Endothelial cell of umbilical vein (primary cell): ENCODE measurements at regions not wholly inside any gene's neighbourhood (a gene's known extent, or its start where the extent isn't known, plus 50 kb on each side); places are given as distances from the start of the nearest gene placed in this dataset.

Source experiments
- BruUV-seq: library from RNA; stranded (reverse); fragments of 400-500 nt; replicated peaks from 2 replicates; lab custom pipeline; 2021; lab: Mats Ljungman, UMichigan
- CTCF ChIA-PET: fragments of 300-600, 350-600 bp; sonication (Branson Sonifier 250); formaldehyde crosslinking; loops from one replicate; lab custom pipeline; 2021; ENCODE audit warnings: antibody characterized with exemption, inconsistent platforms; lab: Charles Lee
- POLR2A ChIA-PET: fragments of 300-600, 350-600 bp; sonication (Branson Sonifier 250); formaldehyde crosslinking; loops from one replicate; lab custom pipeline; 2021; ENCODE audit warnings: antibody characterized with exemption, inconsistent platforms; lab: Charles Lee
- DNase-seq: peaks from one replicate; pipeline ENCODE4 v3.0.0-alpha.2; 2011; ENCODE audit warnings: low read depth, low spot score
- FAIRE-seq: peaks from 2 replicates; lab custom pipeline; 2011; peaks lifted over from hg19 to GRCh38; lab: Jason Lieb, UNC
- H2AFZ ChIP-seq: 2 replicates; pipeline ENCODE4 v1.6.0; 2012; ENCODE audit warnings: low read depth, low read length, control low read depth, inconsistent platforms
- H3K27ac ChIP-seq: 2 replicates; pipeline ENCODE4 v1.5.1; 2011; ENCODE audit warnings: low read depth, mild to moderate bottlenecking, control low read depth, low read length, moderate library complexity; ENCODE audit not compliant: insufficient read depth
- H3K27me3 ChIP-seq, 2 experiments: 2 replicates each; pipeline versions ENCODE4 v1.6.0 to v1.6.1; 2011; ENCODE audit warnings: low read length in 2 of 2, mixed read lengths in 1 of 2; ENCODE audit not compliant: control insufficient read depth in 2 of 2, insufficient read depth in 2 of 2
- H3K36me3 ChIP-seq, 2 experiments: 2 replicates in 1 of 2; 3 replicates in 1 of 2; pipeline ENCODE4 v1.5.1; 2011; ENCODE audit warnings: low read length in 2 of 2, mild to moderate bottlenecking in 1 of 2, moderate library complexity in 1 of 2; ENCODE audit not compliant: control insufficient read depth in 2 of 2, insufficient read depth in 2 of 2; ENCODE audit errors: extremely low read depth in 1 of 2
- H3K4me1 ChIP-seq: 3 replicates; pipeline ENCODE4 v1.5.1; 2011; ENCODE audit warnings: mild to moderate bottlenecking, low read length; ENCODE audit not compliant: control insufficient read depth, insufficient read depth; ENCODE audit errors: extremely low read depth
- H3K4me2 ChIP-seq: 2 replicates; pipeline ENCODE4 v1.6.1; 2011; ENCODE audit warnings: low read length, control low read depth, mixed read lengths; ENCODE audit not compliant: insufficient read depth
- H3K4me3 ChIP-seq, 3 experiments: fragments of 200-600 bp in 1 of 3; sonication (generic), shearing (Covaris generic) in 1 of 3; replicated peaks in 1 of 3; 2 replicates each; pipeline ENCODE4 v1.5.1; 2011 to 2016; ENCODE audit warnings: control low read depth in 3 of 3, low read length in 3 of 3, mild to moderate bottlenecking in 2 of 3, inconsistent platforms in 1 of 3, low read depth in 1 of 3, moderate library complexity in 1 of 3; ENCODE audit not compliant: insufficient read depth in 1 of 3
- H3K79me2 ChIP-seq: 2 replicates; pipeline ENCODE4 v1.6.0; 2012; ENCODE audit warnings: low read length, inconsistent platforms; ENCODE audit not compliant: control insufficient read depth, insufficient read depth
- H3K9ac ChIP-seq: replicated peaks from 2 replicates; pipeline ENCODE3; 2011; ENCODE audit warnings: low read length, control low read depth; ENCODE audit not compliant: insufficient read depth; ENCODE audit errors: extremely low read depth
- H3K9me1 ChIP-seq: replicated peaks from 3 replicates; pipeline ENCODE4 v1.6.0; 2011; ENCODE audit warnings: mild to moderate bottlenecking, low read length; ENCODE audit not compliant: control insufficient read depth, insufficient read depth; ENCODE audit errors: extremely low read depth
- H3K9me3 ChIP-seq: replicated peaks from 2 replicates; pipeline ENCODE4 v1.5.1; 2012; ENCODE audit warnings: low read length, inconsistent platforms; ENCODE audit not compliant: control insufficient read depth, insufficient read depth
- H4K20me1 ChIP-seq: replicated peaks from 2 replicates; pipeline ENCODE3; 2011; ENCODE audit warnings: mild to moderate bottlenecking, low read length; ENCODE audit not compliant: control insufficient read depth, insufficient read depth; ENCODE audit errors: extremely low read depth
- EZH2 ChIP-seq: IDR thresholded peaks from 2 replicates; pipeline ENCODE4 v1.6.1; 2012; ENCODE audit warnings: borderline replicate concordance, low read depth, mild to moderate bottlenecking, moderate library complexity, low read length, inconsistent platforms; ENCODE audit not compliant: severe bottlenecking
- FOS ChIP-seq: IDR thresholded peaks from 2 replicates; pipeline ENCODE4 v1.6.1; 2011; ENCODE audit warnings: mild to moderate bottlenecking, low read length, moderate library complexity, borderline replicate concordance; ENCODE audit not compliant: insufficient read depth
- GATA2 ChIP-seq: IDR thresholded peaks from 2 replicates; pipeline ENCODE4 v1.7.0; 2011; ENCODE audit warnings: low read depth, mild to moderate bottlenecking, moderate library complexity, mixed read lengths, low read length; ENCODE audit not compliant: insufficient read length, insufficient read depth
- JUN ChIP-seq: IDR thresholded peaks from 2 replicates; pipeline ENCODE4 v1.6.1; 2011; ENCODE audit warnings: borderline replicate concordance, low read depth; ENCODE audit not compliant: insufficient read length, insufficient read depth
- MYC ChIP-seq: IDR thresholded peaks from one replicate; pipeline ENCODE4 v1.6.1; 2011; ENCODE audit warnings: mild to moderate bottlenecking, low read depth, low read length
- POLR2A ChIP-seq: IDR thresholded peaks from 2 replicates; pipeline ENCODE4 v1.6.1; 2012; ENCODE audit warnings: low read depth, mild to moderate bottlenecking, control low read depth, low read length
- POLR2AphosphoS5 ChIP-seq: IDR thresholded peaks from 2 replicates; pipeline ENCODE4 v1.6.1; 2012; ENCODE audit warnings: low read depth, mild to moderate bottlenecking, control low read depth, low read length, moderate library complexity; ENCODE audit not compliant: insufficient read depth
- dilution Hi-C: fragments of 300-500 bp; cut with MboI; formaldehyde crosslinking; loops from one replicate; pipeline ENCODE4 v1.15.0; 2019; ENCODE audit warnings: low sequenced_read_pairs; ENCODE audit not compliant: extremely low pct_ligation_motif_present
- intact Hi-C: fragments of 100-400 bp; cut with micrococcal nuclease; formaldehyde crosslinking; loops from one replicate; pipeline ENCODE4 v1.10.0; 2022
- TF ChIP-seq, protein P1 (sequence below): IDR thresholded peaks from 2 replicates; pipeline ENCODE4 v1.6.1; 2011; ENCODE audit not compliant: insufficient read depth, insufficient read length
- TF ChIP-seq, protein P2 (sequence below), 2 donors: IDR thresholded peaks; 1 replicate in 1 of 2; 2 replicates in 1 of 2; pipeline ENCODE4 v1.5.1; 2011; ENCODE audit warnings: low read length in 2 of 2, mild to moderate bottlenecking in 2 of 2, moderate library complexity in 2 of 2, control low read depth in 1 of 2, inconsistent platforms in 1 of 2, low read depth in 1 of 2; ENCODE audit not compliant: insufficient read depth in 1 of 2; ENCODE audit errors: extremely low read depth in 1 of 2

DNA sequence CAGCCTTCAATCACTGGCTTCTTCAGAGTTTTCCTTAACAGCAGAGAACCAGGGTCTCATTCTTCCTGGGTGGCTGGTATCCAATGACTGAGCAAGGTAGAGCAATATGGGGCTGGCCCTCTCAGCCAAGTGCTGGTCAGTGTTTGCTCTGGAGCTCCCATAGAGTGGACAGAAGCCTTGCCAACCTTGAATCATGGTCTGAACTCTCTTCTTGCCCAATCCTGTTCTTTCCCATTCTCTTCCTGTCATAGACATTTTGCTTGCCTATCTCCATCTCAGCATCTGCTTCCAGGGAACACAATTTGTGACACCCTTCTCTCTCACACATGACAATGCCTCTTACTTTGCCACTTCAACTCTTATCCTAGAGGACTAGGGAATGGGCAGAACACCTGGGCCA is 245.6 kb upstream of the PEX5L start:
- Histone ChIP-seq H3K27ac (no peak overlapping the region), H3K9me1 (no peaks in the 10 kb centered on the region), H3K27me3 (no peaks in the 10 kb centered on the region), H3K4me2 (no peak overlapping the region), H3K36me3 (no peaks in the 10 kb centered on the region), H3K9ac (no peak overlapping the region), H3K4me1 (no peaks in the 10 kb centered on the region), H2AFZ (no peak overlapping the region), H3K79me2 (no peaks in the 10 kb centered on the region), H3K4me3 (no peak overlapping the region), H4K20me1 (no peaks in the 10 kb centered on the region), H3K9me3 (peaks cover 2% of the 10 kb centered on the region)
- intact Hi-C loops (no loop called here), dilution Hi-C loops (no loop called here)
- ChIA-PET POLR2A (no interaction called here), CTCF (no interaction called here)
- no peak for DNase-seq
- no TSS peak for BruUV-seq
- TF ChIP-seq, protein P1, sequence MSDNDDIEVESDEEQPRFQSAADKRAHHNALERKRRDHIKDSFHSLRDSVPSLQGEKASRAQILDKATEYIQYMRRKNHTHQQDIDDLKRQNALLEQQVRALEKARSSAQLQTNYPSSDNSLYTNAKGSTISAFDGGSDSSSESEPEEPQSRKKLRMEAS = no peak
- TF ChIP-seq JUN (no peak), POLR2AphosphoS5 (no peak), FOS (no peak), POLR2A (no peak), EZH2 (no peak), GATA2 (no peak), MYC (no peak)
- TF ChIP-seq, protein P2, sequence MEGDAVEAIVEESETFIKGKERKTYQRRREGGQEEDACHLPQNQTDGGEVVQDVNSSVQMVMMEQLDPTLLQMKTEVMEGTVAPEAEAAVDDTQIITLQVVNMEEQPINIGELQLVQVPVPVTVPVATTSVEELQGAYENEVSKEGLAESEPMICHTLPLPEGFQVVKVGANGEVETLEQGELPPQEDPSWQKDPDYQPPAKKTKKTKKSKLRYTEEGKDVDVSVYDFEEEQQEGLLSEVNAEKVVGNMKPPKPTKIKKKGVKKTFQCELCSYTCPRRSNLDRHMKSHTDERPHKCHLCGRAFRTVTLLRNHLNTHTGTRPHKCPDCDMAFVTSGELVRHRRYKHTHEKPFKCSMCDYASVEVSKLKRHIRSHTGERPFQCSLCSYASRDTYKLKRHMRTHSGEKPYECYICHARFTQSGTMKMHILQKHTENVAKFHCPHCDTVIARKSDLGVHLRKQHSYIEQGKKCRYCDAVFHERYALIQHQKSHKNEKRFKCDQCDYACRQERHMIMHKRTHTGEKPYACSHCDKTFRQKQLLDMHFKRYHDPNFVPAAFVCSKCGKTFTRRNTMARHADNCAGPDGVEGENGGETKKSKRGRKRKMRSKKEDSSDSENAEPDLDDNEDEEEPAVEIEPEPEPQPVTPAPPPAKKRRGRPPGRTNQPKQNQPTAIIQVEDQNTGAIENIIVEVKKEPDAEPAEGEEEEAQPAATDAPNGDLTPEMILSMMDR (IDR thresholded peaks at IDR 0.05; ENCODE audit: extremely low read depth in 1 of 2, insufficient read depth in 1 of 2, low read depth in 1 of 2, low read length in 2 of 2) = no peak
- FAIRE-seq = no peak
